A673 (cell line): ENCODE measurements at regions not wholly inside any gene's neighbourhood (a gene's known extent, or its start where the extent isn't known, plus 50 kb on each side); places are given as distances from the start of the nearest gene placed in this dataset.
"Not testable (repeated sequence)": the region's sequence is repeated elsewhere in the genome, so short reads cannot be mapped to it uniquely, and the experiment has no call there.

Experiments
- CTCF ChIP-seq: fragments of 300-800, 200-600 bp; sonication (generic); conservative IDR thresholded peaks from 2 replicates; pipeline ENCODE4 v1.5.1; 2017; ENCODE audit warnings: low read depth, mild to moderate bottlenecking, antibody characterized with exemption, low read length, moderate library complexity, mixed read lengths
- EZH2 ChIP-seq: fragments of 200-600 bp; sonication (generic); IDR thresholded peaks from 2 replicates; pipeline ENCODE4 v1.6.1; 2017; ENCODE audit warnings: borderline replicate concordance, low read depth, mild to moderate bottlenecking, mixed read lengths, antibody characterized with exemption, low read length; ENCODE audit not compliant: poor library complexity, severe bottlenecking

- not testable (repeated sequence) for TF ChIP-seq CTCF, EZH2
Measured at GRCh38 chr4:112049119-112049518, 96.1 kb upstream of the FAM241A start.
